ENCODE measurements at regions not wholly inside any gene's neighbourhood (a gene's known extent, or its start where the extent isn't known, plus 50 kb on each side); places are given as distances from the start of the nearest gene placed in this dataset.

GRCh38 chr5:162762119-162762518 lies 675.3 kb upstream of the CCNG1 start:
- no peak for TF ChIP-seq CTCF (conservative IDR thresholded peaks at IDR 0.05)

GRCh38 chr5:162769019-162769418 lies 668.4 kb upstream of the CCNG1 start:
- no peak for TF ChIP-seq CTCF (conservative IDR thresholded peaks at IDR 0.05)
- H3K27ac ChIP-seq = no peak overlapping the region

More at GRCh38 chr5:162762119-162762518, 675.3 kb upstream of the CCNG1 start:
- H3K27ac ChIP-seq = no peak overlapping the region

GRCh38 chr5:162785673-162786072 lies 651.7 kb upstream of the CCNG1 start:
- TF ChIP-seq CTCF (conservative IDR thresholded peaks at IDR 0.05) = no peak
- no peak overlapping the region for H3K27ac ChIP-seq

- no peak for TF ChIP-seq CTCF (conservative IDR thresholded peaks at IDR 0.05)
- H3K27ac ChIP-seq = no peak overlapping the region
Observed at GRCh38 chr5:162786234-162786633, 651.2 kb upstream of the CCNG1 start.

- no peak overlapping the region for H3K27ac ChIP-seq
- TF ChIP-seq CTCF (conservative IDR thresholded peaks at IDR 0.05) = no peak
Observed at GRCh38 chr5:162796507-162796906, 640.9 kb upstream of the CCNG1 start.

GRCh38 chr5:162800301-162800700 lies 637.1 kb upstream of the CCNG1 start:
- TF ChIP-seq CTCF (conservative IDR thresholded peaks at IDR 0.05) = no peak
- no peak overlapping the region for H3K27ac ChIP-seq

- no peak overlapping the region for H3K27ac ChIP-seq
- TF ChIP-seq CTCF (conservative IDR thresholded peaks at IDR 0.05) = no peak
Observed at GRCh38 chr5:162801235-162801634, 636.2 kb upstream of the CCNG1 start.

GRCh38 chr5:162806195-162806594 lies 631.2 kb upstream of the CCNG1 start:
- H3K27ac ChIP-seq = no peak overlapping the region
- no peak for TF ChIP-seq CTCF (conservative IDR thresholded peaks at IDR 0.05)

Measured in VCaP (cell line).